HUES64 (cell line): ENCODE measurements at regions not wholly inside any gene's neighbourhood (a gene's known extent, or its start where the extent isn't known, plus 50 kb on each side); places are given as distances from the start of the nearest gene placed in this dataset.

Source experiments
- H3K27ac ChIP-seq: 2 replicates; pipeline ENCODE4 v1.7.0; 2013; ENCODE audit warnings: low read depth, low read length, inconsistent platforms
- H3K27me3 ChIP-seq: 2 replicates; pipeline ENCODE4 v1.6.1; 2013; ENCODE audit warnings: mild to moderate bottlenecking, low read length; ENCODE audit not compliant: insufficient read depth
- H3K36me3 ChIP-seq: 2 replicates; pipeline ENCODE4 v1.6.1; 2013; ENCODE audit warnings: mild to moderate bottlenecking, low read length; ENCODE audit not compliant: insufficient read depth
- H3K4me1 ChIP-seq: 2 replicates; pipeline ENCODE4 v1.6.1; 2013; ENCODE audit warnings: mild to moderate bottlenecking, low read length, moderate library complexity; ENCODE audit not compliant: insufficient read depth
- H3K4me3 ChIP-seq: 2 replicates; pipeline ENCODE4 v1.5.1; 2013; ENCODE audit warnings: mild to moderate bottlenecking, low read length, moderate library complexity
- H3K9ac ChIP-seq: 2 replicates; pipeline ENCODE4 v1.6.1; 2013; ENCODE audit warnings: mild to moderate bottlenecking, low read depth, low read length
- H3K9me3 ChIP-seq: 2 replicates; pipeline ENCODE4 v1.6.1; 2013; ENCODE audit warnings: low read depth, low read length; ENCODE audit not compliant: insufficient read depth
- WGBS: fragments of 150-250, 120-280 bp; methylation state at CpG from one replicate; pipeline ENCODE4 v1.1.7; 2013; ENCODE audit warnings: missing lambda C conversion rate; 5-methylcytosine and 5-hydroxymethylcytosine counted together

DNA sequence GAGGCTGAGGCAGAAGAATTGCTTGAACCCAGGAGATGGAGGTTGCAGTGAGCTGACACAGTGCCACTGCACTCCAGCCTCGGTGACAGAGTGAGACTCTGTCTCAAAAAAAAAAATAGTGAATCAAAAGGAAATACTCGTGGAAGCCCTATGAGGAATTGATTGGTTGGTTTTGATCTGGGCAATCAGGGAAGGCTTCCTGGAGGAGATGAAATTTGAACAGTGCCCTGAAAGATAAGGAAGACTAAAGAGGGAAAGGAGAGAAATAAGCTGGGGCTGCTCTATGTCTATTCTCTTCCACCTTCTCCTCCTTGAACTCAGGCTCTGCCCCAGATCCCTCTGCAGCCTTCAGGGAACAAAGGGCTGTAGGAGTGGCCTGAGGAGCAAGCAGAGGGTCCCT is 54.1 kb downstream of the IRF2BPL start:
- Histone ChIP-seq H3K27me3 (no peaks in the 10 kb centered on the region), H3K4me1 (peaks cover 5% of the 10 kb centered on the region; the same call in 1 of the 2 replicates), H3K9me3 (no peaks in the 10 kb centered on the region), H3K9ac (no peak overlapping the region), H3K4me3 (no peak overlapping the region), H3K36me3 (no peaks in the 10 kb centered on the region), H3K27ac (no peak overlapping the region)
- WGBS = 83% methylated on average over 2 of the region's 2 CpGs

DNA sequence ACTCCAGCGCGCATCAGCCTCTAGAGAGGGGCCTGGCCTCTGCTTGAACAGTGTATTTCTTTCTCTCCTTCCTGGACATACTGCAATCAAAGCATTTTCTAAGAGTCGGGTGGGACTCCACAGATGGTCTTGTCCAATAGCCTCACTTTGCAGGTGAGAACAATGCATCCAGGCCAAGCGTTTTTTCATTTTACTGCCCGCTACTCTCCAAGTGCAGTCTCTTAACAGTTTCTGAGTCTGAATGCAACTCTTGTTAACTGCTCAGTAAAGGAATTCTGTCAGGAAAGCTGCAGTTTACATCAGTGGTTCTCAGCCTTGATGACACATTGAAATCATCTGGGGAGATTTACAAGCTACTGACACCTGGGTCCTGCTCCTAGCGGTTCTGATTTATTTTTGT is 57.0 kb downstream of the IRF2BPL start:
- H3K36me3 ChIP-seq = no peaks in the 10 kb centered on the region
- no peak overlapping the region for H3K9ac ChIP-seq
- no peaks in the 10 kb centered on the region for H3K9me3 ChIP-seq
- H3K4me3 ChIP-seq = no peak overlapping the region
- H3K27ac ChIP-seq = no peak overlapping the region
- H3K27me3 ChIP-seq = no peaks in the 10 kb centered on the region
- WGBS = 87% methylated on average over 6 of the region's 6 CpGs
- peaks cover 8% of the 10 kb centered on the region for H3K4me1 ChIP-seq

DNA sequence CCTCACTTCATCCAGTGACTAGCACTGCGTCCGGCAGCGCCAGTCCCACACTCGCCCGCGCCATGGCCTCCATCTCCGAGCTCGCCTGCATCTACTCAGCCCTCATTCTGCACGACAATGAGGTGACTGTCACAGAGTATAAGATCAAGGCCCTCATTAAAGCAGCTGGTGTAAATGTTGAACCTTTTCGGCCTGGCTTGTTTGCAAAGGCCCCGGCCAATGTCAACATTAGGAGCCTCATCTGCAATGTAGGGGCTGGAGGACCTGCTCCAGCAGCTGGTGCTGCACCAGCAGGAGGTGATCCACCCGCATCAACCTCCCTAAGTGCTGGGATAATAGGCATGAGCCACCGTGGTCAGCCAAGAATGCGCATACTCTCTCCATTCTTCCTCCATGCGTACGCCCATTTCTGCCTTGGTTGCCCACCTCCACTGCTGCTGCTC is 59.9 kb downstream of the IRF2BPL start:
- no peaks in the 10 kb centered on the region for H3K27me3 ChIP-seq
- H3K27ac ChIP-seq = peak overlapping the region; percentile 49; the same call in 1 of the 2 replicates
- 21% methylated on average over 16 of the region's 16 CpGs for WGBS
- peaks cover 13% of the 10 kb centered on the region for H3K4me1 ChIP-seq
- no peaks in the 10 kb centered on the region for H3K9me3 ChIP-seq
- H3K36me3 ChIP-seq = no peaks in the 10 kb centered on the region
- H3K9ac ChIP-seq = no peak overlapping the region
- H3K4me3 ChIP-seq = no peak overlapping the region

DNA sequence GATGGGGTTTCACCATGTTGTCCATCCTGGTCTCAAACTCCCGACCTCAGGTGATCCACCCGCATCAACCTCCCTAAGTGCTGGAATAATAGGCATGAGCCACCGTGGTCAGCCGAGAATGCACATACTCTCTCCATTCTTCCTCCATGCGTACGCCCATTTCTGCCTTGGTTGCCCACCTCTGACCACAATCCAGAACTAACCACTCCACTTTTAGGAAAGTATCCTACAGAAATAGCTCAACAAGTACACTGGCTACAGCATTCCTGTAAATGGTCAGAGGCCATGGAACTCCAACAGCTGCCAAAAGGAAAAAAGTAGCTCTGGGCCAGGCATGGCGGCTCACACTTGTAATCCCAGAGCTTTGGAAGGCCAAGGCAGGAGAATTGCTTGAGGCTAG is 60.7 kb downstream of the IRF2BPL start:
- H3K27me3 ChIP-seq = no peaks in the 10 kb centered on the region
- H3K4me1 ChIP-seq = peaks cover 13% of the 10 kb centered on the region
- H3K4me3 ChIP-seq = no peak overlapping the region
- WGBS = 93% methylated on average over 7 of the region's 7 CpGs
- no peaks in the 10 kb centered on the region for H3K36me3 ChIP-seq
- H3K27ac ChIP-seq = no peak overlapping the region; the same call in 1 of the 2 replicates
- no peaks in the 10 kb centered on the region for H3K9me3 ChIP-seq
- no peak overlapping the region for H3K9ac ChIP-seq

DNA sequence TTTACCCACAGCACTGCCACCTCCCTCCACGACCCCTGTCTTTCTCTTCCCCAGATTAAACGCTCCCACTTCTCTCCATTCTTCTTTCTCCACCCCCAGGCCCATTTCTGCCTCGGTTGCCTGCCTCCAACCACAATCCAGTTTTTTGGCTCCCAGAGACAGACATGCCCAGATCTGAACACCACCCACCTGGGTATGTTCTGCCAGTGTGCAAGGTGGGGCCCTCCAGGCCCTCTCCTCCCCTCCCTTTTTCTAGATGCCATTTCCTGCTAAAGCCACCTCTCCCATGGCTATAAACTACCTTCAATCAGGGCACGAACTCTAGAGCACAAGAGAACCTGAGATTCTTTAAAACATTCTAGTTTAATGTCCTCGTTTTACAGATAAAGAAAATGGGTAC is 63.3 kb downstream of the IRF2BPL start:
- Histone ChIP-seq H3K27me3 (no peaks in the 10 kb centered on the region), H3K9me3 (no peaks in the 10 kb centered on the region), H3K9ac (no peak overlapping the region), H3K36me3 (no peaks in the 10 kb centered on the region), H3K4me3 (no peak overlapping the region), H3K27ac (no peak overlapping the region), H3K4me1 (peaks cover 33% of the 10 kb centered on the region)
- WGBS = 79% methylated on average over 5 of the region's 5 CpGs

DNA sequence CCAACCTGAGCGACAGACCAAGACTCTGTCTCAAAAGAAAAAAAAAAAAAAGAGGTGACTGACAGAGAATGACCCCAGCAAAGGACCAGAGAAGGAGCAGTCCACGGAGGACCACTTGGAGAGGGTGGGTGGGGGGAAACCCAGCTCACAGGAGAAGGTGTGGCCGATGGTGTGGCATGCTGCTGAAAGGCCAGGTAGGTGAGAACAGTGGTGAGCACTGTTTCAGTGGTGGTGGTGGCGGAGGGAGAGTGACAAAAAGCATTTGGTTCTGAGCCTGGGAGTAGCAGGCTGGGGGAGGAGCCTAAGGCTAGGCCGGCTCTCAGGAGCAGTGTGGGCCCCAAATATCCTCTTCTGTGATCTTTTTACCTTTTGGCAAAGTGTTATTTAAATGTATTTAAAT is 63.8 kb downstream of the IRF2BPL start:
- no peak overlapping the region for H3K27ac ChIP-seq
- H3K4me3 ChIP-seq = no peak overlapping the region
- no peak overlapping the region for H3K9ac ChIP-seq
- H3K36me3 ChIP-seq = no peaks in the 10 kb centered on the region
- H3K4me1 ChIP-seq = peaks cover 35% of the 10 kb centered on the region
- H3K9me3 ChIP-seq = no peaks in the 10 kb centered on the region
- 62% methylated on average over 5 of the region's 5 CpGs for WGBS
- H3K27me3 ChIP-seq = no peaks in the 10 kb centered on the region

DNA sequence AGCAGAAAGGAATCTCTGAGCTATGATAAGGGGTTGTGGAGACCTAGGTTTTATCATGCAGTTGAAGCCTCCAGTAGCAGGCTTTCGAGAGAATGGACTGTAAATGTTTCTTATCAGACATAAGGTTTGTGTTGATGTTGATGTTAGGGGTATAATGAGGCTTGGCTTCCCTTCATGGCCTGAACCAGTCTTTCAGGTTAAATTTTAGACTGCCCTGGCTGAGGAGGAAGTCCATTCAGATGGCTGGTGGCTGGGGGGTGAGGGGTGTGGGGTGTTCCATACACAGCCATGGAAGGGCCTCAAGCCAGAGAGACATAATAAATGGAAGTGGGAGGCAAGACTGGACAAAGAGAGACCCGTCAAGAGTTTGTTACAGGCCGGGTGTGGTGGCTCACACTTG is 65.1 kb downstream of the IRF2BPL start:
- Histone ChIP-seq H3K27me3 (no peaks in the 10 kb centered on the region), H3K9ac (no peak overlapping the region), H3K4me1 (peaks cover 41% of the 10 kb centered on the region), H3K4me3 (no peak overlapping the region), H3K36me3 (no peaks in the 10 kb centered on the region), H3K27ac (no peak overlapping the region), H3K9me3 (no peaks in the 10 kb centered on the region)
- WGBS = 90% methylated on average over 3 of the region's 3 CpGs

DNA sequence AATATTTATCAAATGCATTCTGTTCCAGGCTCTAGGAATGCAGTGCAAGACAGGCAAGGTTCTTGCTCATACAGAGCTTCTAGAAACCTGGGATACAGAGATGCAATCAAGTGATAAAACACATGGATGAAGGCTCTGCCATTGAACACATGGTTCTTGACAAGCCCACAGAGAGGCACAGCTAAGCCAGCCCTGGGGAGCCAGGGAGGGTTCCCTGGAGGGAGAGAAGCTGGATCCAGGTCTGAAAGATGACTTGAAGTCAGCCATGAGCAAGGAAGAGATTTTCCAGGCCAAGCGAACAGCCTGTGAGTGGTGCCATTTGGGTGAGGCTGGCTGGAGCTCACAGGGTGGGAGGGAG is 66.2 kb downstream of the IRF2BPL start:
- Histone ChIP-seq H3K9me3 (no peaks in the 10 kb centered on the region), H3K4me3 (peak overlapping the region; percentile 30), H3K4me1 (peaks cover 47% of the 10 kb centered on the region), H3K27me3 (no peaks in the 10 kb centered on the region), H3K36me3 (no peaks in the 10 kb centered on the region), H3K9ac (0 out of 2 replicates have a peak overlapping the region, but pooled peaks have one; percentile 9), H3K27ac (peak overlapping the region; percentile 86)
- WGBS = 81% methylated on average over 1 of the region's 1 CpG

DNA sequence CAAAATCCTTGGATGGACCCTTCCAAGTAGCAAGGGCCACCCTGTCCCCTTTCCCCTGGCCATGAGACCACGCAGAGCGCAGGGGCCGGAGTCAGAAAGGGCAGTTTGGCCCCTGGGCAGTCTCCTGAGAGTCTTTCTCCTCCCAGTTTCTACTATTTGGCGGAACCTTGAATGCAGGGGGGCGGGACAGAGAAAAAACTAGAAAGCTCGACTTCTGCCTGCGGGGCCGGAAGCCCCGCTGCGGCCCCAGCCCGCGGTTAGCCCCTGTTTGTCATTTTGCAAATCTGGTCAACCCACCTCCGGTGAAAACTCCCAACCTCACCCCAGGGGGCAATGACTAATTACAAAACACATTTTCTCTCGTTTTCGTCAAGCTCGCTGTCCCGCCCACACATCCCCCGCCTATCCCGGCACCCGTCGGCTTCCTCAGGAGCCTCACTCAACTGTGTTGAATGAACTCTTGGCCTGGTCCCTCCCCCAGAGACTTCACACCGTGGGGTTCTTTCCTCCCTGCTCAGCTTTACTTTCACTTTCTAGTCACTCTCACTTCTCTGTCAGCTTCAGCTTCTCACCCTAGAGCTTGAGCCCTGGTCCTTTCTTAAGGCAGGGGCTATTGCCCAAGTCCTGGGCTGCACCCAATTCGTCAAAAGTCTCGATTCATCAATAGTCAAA is 66.7 kb downstream of the IRF2BPL start:
- peak overlapping the region; percentile 76 for H3K9ac ChIP-seq
- H3K27me3 ChIP-seq = no peaks in the 10 kb centered on the region
- no peaks in the 10 kb centered on the region for H3K36me3 ChIP-seq
- WGBS = 2% methylated on average over 24 of the region's 24 CpGs
- H3K4me1 ChIP-seq = peaks cover 51% of the 10 kb centered on the region
- peak overlapping the region; percentile 30 for H3K4me3 ChIP-seq
- no peaks in the 10 kb centered on the region for H3K9me3 ChIP-seq
- H3K27ac ChIP-seq = peak overlapping the region; percentile 99

DNA sequence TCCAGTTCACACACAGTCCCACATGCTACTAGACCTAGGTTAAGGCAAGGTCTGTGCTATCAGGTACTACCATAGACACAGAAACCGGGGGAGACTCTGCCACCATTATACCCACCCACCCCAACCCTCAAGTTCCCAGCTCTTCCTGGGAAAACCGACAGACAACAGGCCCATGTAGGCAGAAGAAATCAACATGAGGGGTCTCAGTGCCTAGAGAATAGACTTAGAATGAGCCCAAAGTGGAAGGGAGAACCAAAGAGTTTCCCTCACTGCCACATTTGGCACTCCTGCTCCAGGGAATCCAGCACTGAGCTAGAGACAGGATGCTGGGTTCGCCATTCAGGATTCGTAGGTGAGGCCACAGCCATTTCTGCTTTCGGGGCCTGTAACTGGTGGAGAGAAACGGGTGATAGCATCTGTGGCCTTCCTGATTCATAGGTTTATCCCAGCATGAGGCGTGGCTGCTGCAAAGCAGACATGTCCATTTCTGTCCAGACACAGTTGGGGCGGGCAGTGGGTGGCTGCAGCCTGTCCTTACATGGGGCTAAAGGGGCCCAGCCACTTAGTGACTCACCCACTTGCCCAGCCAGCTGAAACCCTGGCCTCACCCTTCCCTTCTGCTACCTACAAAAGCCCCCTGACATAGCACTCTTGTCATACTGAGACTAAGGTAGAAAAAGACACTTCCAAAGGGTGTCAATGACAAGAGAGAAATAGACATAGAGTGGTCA is 69.4 kb downstream of the IRF2BPL start:
- Histone ChIP-seq H3K4me3 (no peak overlapping the region), H3K27ac (no peak overlapping the region), H3K9me3 (no peaks in the 10 kb centered on the region), H3K4me1 (peaks cover 61% of the 10 kb centered on the region), H3K36me3 (no peaks in the 10 kb centered on the region), H3K27me3 (no peaks in the 10 kb centered on the region), H3K9ac (0 out of 2 replicates have a peak overlapping the region, but pooled peaks have one; percentile 1)
- 80% methylated on average over 8 of the region's 8 CpGs for WGBS
